Osteoblast (primary cell): ENCODE measurements at regions not wholly inside any gene's neighbourhood (a gene's known extent, or its start where the extent isn't known, plus 50 kb on each side); places are given as distances from the start of the nearest gene placed in this dataset.

Source experiments
- DNase-seq: peaks from one replicate; pipeline ENCODE4 v3.0.0; 2011; ENCODE audit warnings: low spot score, mixed read lengths; ENCODE audit not compliant: insufficient read length; ENCODE audit errors: missing footprints
- H2AFZ ChIP-seq: 2 replicates; pipeline ENCODE4 v1.6.0; 2011; ENCODE audit warnings: mild to moderate bottlenecking, low read length
- H3K27ac ChIP-seq: 2 replicates; pipeline ENCODE4 v1.5.1; 2011; ENCODE audit warnings: mild to moderate bottlenecking, low read depth, low read length, moderate library complexity
- H3K27me3 ChIP-seq: 2 replicates; pipeline ENCODE4 v1.6.0; 2012; ENCODE audit warnings: mild to moderate bottlenecking, control low read depth, inconsistent platforms, low read length, moderate library complexity; ENCODE audit not compliant: insufficient read depth
- H3K36me3 ChIP-seq: 2 replicates; pipeline ENCODE4 v1.5.1; 2011; ENCODE audit warnings: mild to moderate bottlenecking, low read length, control low read depth, moderate library complexity; ENCODE audit not compliant: insufficient read depth
- H3K4me1 ChIP-seq: 2 replicates; pipeline ENCODE4 v1.5.1; 2011; ENCODE audit warnings: mild to moderate bottlenecking, low read length, control low read depth, moderate library complexity; ENCODE audit not compliant: insufficient read depth
- H3K4me2 ChIP-seq: 2 replicates; pipeline ENCODE4 v1.6.0; 2011; ENCODE audit warnings: mild to moderate bottlenecking, low read length; ENCODE audit not compliant: insufficient read depth
- H3K4me3 ChIP-seq: fragments of 200-600 bp; sonication (generic); 3 replicates; pipeline ENCODE4 v1.5.1; 2012; ENCODE audit warnings: mild to moderate bottlenecking, low read length, inconsistent platforms; ENCODE audit not compliant: insufficient read depth
- H3K79me2 ChIP-seq: 2 replicates; pipeline ENCODE4 v1.6.0; 2012; ENCODE audit warnings: mild to moderate bottlenecking, low read length, control low read depth, inconsistent platforms; ENCODE audit not compliant: insufficient read depth
- H3K9me3 ChIP-seq: 2 replicates; pipeline ENCODE4 v1.5.1; 2011; ENCODE audit warnings: low read depth, low read length, control low read depth
- H4K20me1 ChIP-seq: 2 replicates; pipeline ENCODE4 v1.6.0; 2012; ENCODE audit warnings: mild to moderate bottlenecking, low read length, control low read depth; ENCODE audit not compliant: insufficient read depth
- CTCF ChIP-seq: IDR thresholded peaks from 2 replicates; pipeline ENCODE4 v1.5.1; 2011; ENCODE audit warnings: mild to moderate bottlenecking, low read depth, low read length, moderate library complexity; ENCODE audit errors: extremely low read depth

- Histone ChIP-seq H3K27me3 (no peaks in the 10 kb centered on the region), H3K9me3 (no peaks in the 10 kb centered on the region), H3K36me3 (no peaks in the 10 kb centered on the region), H3K79me2 (peaks cover 3% of the 10 kb centered on the region), H3K4me3 (no peak overlapping the region), H3K27ac (no peak overlapping the region), H4K20me1 (no peaks in the 10 kb centered on the region), H3K4me1 (peaks cover 32% of the 10 kb centered on the region), H3K4me2 (no peak overlapping the region), H2AFZ (no peak overlapping the region)
- no peak for TF ChIP-seq CTCF
- no peak for DNase-seq
Measured at GRCh38 chr2:196256585-196256984, 85.2 kb upstream of the STK17B start.

- Histone ChIP-seq H3K9me3 (no peaks in the 10 kb centered on the region), H3K79me2 (peaks cover 5% of the 10 kb centered on the region), H3K27ac (no peak overlapping the region), H3K4me3 (no peak overlapping the region), H3K27me3 (no peaks in the 10 kb centered on the region), H3K4me1 (peaks cover 32% of the 10 kb centered on the region), H3K4me2 (no peak overlapping the region), H4K20me1 (no peaks in the 10 kb centered on the region), H3K36me3 (no peaks in the 10 kb centered on the region), H2AFZ (no peak overlapping the region)
- no peak for TF ChIP-seq CTCF
- DNase-seq: no peak
Measured at GRCh38 chr2:196257086-196257485, 85.7 kb upstream of the STK17B start.

- Histone ChIP-seq H3K9me3 (no peaks in the 10 kb centered on the region), H2AFZ (no peak overlapping the region), H3K4me3 (no peak overlapping the region), H3K36me3 (no peaks in the 10 kb centered on the region), H3K79me2 (peaks cover 8% of the 10 kb centered on the region), H4K20me1 (no peaks in the 10 kb centered on the region), H3K27ac (no peak overlapping the region), H3K27me3 (no peaks in the 10 kb centered on the region), H3K4me2 (no peak overlapping the region), H3K4me1 (peaks cover 27% of the 10 kb centered on the region)
- no peak for TF ChIP-seq CTCF
- no peak for DNase-seq
Measured at GRCh38 chr2:196258407-196258806, 87.0 kb upstream of the STK17B start.

- Histone ChIP-seq H4K20me1 (no peaks in the 10 kb centered on the region), H3K36me3 (no peaks in the 10 kb centered on the region), H2AFZ (peak overlapping the region; percentile 42), H3K4me3 (peak overlapping the region; percentile 7), H3K27ac (peak overlapping the region; percentile 93), H3K4me2 (peak overlapping the region; percentile 66), H3K79me2 (peaks cover 10% of the 10 kb centered on the region), H3K27me3 (no peaks in the 10 kb centered on the region), H3K9me3 (no peaks in the 10 kb centered on the region), H3K4me1 (peaks cover 36% of the 10 kb centered on the region)
- DNase-seq: peak; percentile 72
- TF ChIP-seq CTCF: no peak
Measured at GRCh38 chr2:196259507-196260481, 88.4 kb upstream of the STK17B start.
